HS-27A (cell line): ENCODE measurements at regions not wholly inside any gene's neighbourhood (a gene's known extent, or its start where the extent isn't known, plus 50 kb on each side); places are given as distances from the start of the nearest gene placed in this dataset.
"Not testable (repeated sequence)": the region's sequence is repeated elsewhere in the genome, so short reads cannot be mapped to it uniquely, and the experiment has no call there.

Source experiments
- DNase-seq: peaks from one replicate; pipeline ENCODE4 v3.0.0-alpha.2; 2012; ENCODE audit warnings: low read depth, missing footprints

GRCh38 chr5:63555874-63556273, 406.4 kb downstream of the HTR1A start:
- DNase-seq, result no peak

GRCh38 chr5:63554191-63554590, 408.1 kb downstream of the HTR1A start:
- DNase-seq, result no peak

GRCh38 chr5:63553073-63553472, 409.2 kb downstream of the HTR1A start:
- no peak for DNase-seq

- DNase-seq, result no peak
Observed at GRCh38 chr5:63535840-63536602, 426.2 kb downstream of the HTR1A start.

- DNase-seq, result no peak
Observed at GRCh38 chr5:63524281-63524680, 438.0 kb downstream of the HTR1A start.

GRCh38 chr5:63516006-63516405, 446.2 kb downstream of the HTR1A start:
- no peak for DNase-seq

- no peak for DNase-seq
Observed at GRCh38 chr5:63500242-63500641, 462.0 kb downstream of the HTR1A start.

- no peak for DNase-seq
Observed at GRCh38 chr5:63495225-63495624, 467.0 kb downstream of the HTR1A start.

- DNase-seq, result no peak
Observed at GRCh38 chr5:63483338-63483737, 478.9 kb downstream of the HTR1A start.

- DNase-seq, result no peak
Observed at GRCh38 chr5:63473335-63473967, 488.8 kb downstream of the HTR1A start.

- no peak for DNase-seq
Observed at GRCh38 chr5:63456279-63456678, 506.0 kb downstream of the HTR1A start.

- DNase-seq, result no peak
Observed at GRCh38 chr5:63451188-63451587, 511.1 kb downstream of the HTR1A start.

- DNase-seq, result no peak
Observed at GRCh38 chr5:63439537-63439936, 522.7 kb downstream of the HTR1A start.

GRCh38 chr5:63409737-63410136, 552.5 kb downstream of the HTR1A start:
- no peak for DNase-seq

GRCh38 chr5:63408984-63409383, 553.3 kb downstream of the HTR1A start:
- no peak for DNase-seq

- DNase-seq, result no peak
Observed at GRCh38 chr5:63401436-63402046, 560.7 kb downstream of the HTR1A start.

GRCh38 chr5:63400079-63400478, 562.2 kb downstream of the HTR1A start:
- DNase-seq, result no peak

- DNase-seq, result no peak
Observed at GRCh38 chr5:63398346-63398745, 563.9 kb downstream of the HTR1A start.

GRCh38 chr5:63388188-63388587, 574.1 kb downstream of the HTR1A start:
- DNase-seq, result not testable (repeated sequence)

- no peak for DNase-seq
Observed at GRCh38 chr5:63375851-63376250, 586.4 kb downstream of the HTR1A start.

GRCh38 chr5:63374085-63374484, 588.2 kb downstream of the HTR1A start:
- DNase-seq, result no peak

GRCh38 chr5:63351164-63351563, 611.1 kb downstream of the HTR1A start:
- DNase-seq, result no peak

- no peak for DNase-seq
Observed at GRCh38 chr5:63346451-63346850, 615.8 kb downstream of the HTR1A start.
